SK-N-SH treated with all-trans-retinoic acid at 6 μM for 48 hours (cell line): ENCODE measurements at regions not wholly inside any gene's neighbourhood (a gene's known extent, or its start where the extent isn't known, plus 50 kb on each side); places are given as distances from the start of the nearest gene placed in this dataset.

ENCODE experiments used
- CSDC2 ChIP-seq: fragments of 250-450 bp; sonication (Bioruptor Pico); IDR thresholded peaks from 2 replicates; pipeline ENCODE4 v1.5.0; 2020; ENCODE audit warnings: mild to moderate bottlenecking, moderate library complexity
- RARB ChIP-seq: fragments of 250-450 bp; sonication (Bioruptor Pico); IDR thresholded peaks from 2 replicates; pipeline ENCODE4 v1.8.0; 2021; ENCODE audit warnings: mild to moderate bottlenecking, moderate library complexity
- ZC3H10 ChIP-seq: fragments of 250-450 bp; sonication (Bioruptor Pico); IDR thresholded peaks from 2 replicates; pipeline ENCODE4 v1.5.1; 2021; ENCODE audit warnings: mild to moderate bottlenecking, moderate library complexity
- ZFP3 ChIP-seq: fragments of 250-450 bp; sonication (Bioruptor Pico); IDR thresholded peaks from 2 replicates; pipeline ENCODE4 v1.5.0; 2020; ENCODE audit warnings: mild to moderate bottlenecking, moderate library complexity
- ZFP30 ChIP-seq: fragments of 450-650 bp; formaldehyde crosslinking; IDR thresholded peaks from 2 replicates; pipeline ENCODE4 v1.5.0; 2022; ENCODE audit warnings: mild to moderate bottlenecking, moderate library complexity
- TF ChIP-seq, protein P1 (sequence below): fragments of 250-450 bp; sonication (Bioruptor Pico); IDR thresholded peaks from 2 replicates; pipeline ENCODE4 v1.5.0; 2020; ENCODE audit warnings: mild to moderate bottlenecking, moderate library complexity

DNA sequence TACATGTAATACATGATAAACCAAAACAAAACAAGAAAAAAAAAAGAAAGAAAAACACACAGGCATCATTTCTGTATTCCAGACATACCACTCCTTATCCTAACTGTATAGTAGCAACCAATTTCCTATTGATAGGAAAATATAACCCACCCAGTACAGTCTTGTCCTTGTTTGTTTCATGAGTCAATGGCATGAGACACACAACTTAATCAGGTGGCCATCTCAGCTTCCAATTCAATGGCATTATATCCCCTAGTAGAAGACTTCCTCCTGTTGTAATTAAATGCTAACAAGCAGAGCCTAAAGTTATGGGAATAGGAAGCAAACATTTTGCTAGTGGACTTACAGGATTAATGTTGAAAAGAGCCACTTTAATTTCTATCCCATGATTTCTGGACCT lies 121.0 kb upstream of the NOL4 start:
- no peak for TF ChIP-seq ZFP30
- TF ChIP-seq, protein P1, sequence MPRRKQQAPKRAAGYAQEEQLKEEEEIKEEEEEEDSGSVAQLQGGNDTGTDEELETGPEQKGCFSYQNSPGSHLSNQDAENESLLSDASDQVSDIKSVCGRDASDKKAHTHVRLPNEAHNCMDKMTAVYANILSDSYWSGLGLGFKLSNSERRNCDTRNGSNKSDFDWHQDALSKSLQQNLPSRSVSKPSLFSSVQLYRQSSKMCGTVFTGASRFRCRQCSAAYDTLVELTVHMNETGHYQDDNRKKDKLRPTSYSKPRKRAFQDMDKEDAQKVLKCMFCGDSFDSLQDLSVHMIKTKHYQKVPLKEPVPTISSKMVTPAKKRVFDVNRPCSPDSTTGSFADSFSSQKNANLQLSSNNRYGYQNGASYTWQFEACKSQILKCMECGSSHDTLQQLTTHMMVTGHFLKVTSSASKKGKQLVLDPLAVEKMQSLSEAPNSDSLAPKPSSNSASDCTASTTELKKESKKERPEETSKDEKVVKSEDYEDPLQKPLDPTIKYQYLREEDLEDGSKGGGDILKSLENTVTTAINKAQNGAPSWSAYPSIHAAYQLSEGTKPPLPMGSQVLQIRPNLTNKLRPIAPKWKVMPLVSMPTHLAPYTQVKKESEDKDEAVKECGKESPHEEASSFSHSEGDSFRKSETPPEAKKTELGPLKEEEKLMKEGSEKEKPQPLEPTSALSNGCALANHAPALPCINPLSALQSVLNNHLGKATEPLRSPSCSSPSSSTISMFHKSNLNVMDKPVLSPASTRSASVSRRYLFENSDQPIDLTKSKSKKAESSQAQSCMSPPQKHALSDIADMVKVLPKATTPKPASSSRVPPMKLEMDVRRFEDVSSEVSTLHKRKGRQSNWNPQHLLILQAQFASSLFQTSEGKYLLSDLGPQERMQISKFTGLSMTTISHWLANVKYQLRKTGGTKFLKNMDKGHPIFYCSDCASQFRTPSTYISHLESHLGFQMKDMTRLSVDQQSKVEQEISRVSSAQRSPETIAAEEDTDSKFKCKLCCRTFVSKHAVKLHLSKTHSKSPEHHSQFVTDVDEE (CRISPR knock-in tag), result no peak
- TF ChIP-seq ZC3H10, result no peak
- TF ChIP-seq CSDC2 (CRISPR knock-in tag), result no peak
- no peak for TF ChIP-seq RARB (CRISPR knock-in tag)
- TF ChIP-seq ZFP3 (CRISPR knock-in tag), result no peak
